ENCODE measurements at regions not wholly inside any gene's neighbourhood (a gene's known extent, or its start where the extent isn't known, plus 50 kb on each side); places are given as distances from the start of the nearest gene placed in this dataset.

DNA sequence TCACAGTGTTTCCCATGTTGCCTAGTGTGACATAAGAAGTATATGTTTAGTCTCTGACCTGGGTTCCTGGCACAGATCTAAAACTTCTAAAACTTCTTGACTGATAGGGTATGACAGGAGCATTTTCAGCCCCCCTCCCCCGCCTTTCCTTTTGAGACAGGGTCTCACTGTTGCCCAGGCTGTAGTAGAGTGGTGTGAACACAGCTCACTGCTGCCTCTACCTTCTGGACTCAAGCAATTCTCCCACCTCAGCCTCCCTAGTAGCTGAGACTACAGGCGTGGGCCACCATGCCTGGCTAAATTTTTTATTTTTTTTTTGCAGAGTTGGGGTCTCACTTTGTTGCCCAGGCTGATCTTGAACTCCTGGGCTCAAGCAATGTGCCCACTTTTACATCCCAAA is 421.1 kb upstream of the RGS6 start:
- DNase-seq, result no peak

DNA sequence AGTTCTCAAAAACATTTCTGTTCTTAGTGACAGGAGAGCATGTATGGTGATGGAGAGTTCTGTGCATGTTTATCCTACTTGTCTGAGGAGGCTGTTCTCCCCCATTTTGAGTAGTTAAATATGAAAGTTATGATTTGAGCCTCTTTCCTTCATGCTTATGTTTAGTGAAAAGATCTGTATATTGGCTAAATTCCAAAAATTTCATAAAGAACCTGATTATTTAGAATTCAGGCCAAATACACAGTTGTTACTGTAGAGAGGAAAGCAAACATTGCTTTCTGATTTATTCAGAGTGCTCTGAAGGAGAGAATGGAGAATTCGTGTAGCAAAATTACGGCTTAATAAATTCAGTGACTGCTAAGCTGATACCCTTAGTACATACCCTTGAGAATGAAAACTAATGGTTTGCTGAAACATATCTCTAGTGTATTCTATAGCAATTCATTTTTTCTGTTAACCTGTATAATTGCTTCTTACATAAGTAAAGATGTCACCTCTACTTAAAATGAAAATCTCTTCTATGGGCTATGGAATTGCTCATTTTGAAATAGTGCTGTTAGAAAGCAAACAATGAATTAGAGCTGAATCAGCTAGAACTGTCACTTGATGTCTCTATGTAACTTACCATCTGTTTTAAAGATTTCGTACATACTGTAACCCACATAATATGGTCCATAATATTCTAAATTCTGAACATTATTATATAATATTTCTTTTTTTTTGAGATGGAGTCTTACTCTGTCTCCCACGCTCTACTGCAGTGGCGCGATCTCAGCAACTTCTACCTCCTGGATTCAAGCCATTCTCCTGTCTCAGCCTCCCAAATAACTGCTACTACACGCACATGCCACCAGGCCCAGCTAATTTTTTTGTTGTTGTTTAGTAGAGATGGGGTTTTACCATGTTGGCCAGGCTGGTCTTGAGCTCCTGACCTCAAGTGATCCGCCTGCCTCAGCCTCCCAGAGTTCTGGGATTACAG is 417.0 kb upstream of the RGS6 start:
- DNase-seq, result no peak

DNA sequence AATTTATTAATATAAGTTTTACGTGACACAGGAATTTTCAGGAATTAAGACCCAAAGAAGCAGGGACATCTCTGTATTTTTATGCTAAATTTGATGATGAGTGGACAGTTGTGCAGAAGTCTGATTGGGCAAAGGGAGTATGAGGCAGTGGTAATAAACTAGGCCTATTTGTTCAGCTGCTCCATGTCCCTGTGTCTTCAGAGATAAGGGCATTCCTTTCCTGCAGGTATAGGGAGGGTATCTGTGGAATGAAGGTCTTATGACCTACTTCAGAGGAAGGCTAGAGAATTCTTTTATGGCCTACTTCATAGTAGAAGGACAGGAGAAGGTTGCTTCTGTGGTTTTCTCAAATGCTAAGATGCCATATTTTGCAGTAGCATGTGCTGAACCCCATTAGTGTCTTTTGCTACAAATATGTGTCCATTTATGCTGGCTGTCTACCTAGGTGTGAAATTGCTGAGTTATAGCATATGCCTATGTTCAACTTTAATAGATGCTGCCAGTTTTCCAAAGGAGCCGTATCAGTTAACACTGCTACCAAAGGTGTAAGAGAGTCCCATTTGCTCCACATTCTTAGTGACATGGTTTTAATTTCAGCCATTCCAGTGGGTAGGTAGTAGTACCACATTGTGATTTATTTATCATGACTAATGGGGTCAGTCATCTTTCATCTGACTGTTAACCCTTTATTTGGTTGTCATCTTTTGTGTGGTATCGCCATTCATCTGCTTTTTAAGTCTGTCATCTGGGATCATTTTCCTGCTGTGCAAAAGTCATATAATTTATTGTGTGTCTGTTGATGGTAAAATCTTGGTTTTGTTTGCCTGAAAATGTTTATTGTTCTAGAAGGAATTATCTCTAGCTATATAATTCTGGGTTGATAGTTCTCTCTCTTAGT is 410.7 kb upstream of the RGS6 start:
- no peak for DNase-seq

DNA sequence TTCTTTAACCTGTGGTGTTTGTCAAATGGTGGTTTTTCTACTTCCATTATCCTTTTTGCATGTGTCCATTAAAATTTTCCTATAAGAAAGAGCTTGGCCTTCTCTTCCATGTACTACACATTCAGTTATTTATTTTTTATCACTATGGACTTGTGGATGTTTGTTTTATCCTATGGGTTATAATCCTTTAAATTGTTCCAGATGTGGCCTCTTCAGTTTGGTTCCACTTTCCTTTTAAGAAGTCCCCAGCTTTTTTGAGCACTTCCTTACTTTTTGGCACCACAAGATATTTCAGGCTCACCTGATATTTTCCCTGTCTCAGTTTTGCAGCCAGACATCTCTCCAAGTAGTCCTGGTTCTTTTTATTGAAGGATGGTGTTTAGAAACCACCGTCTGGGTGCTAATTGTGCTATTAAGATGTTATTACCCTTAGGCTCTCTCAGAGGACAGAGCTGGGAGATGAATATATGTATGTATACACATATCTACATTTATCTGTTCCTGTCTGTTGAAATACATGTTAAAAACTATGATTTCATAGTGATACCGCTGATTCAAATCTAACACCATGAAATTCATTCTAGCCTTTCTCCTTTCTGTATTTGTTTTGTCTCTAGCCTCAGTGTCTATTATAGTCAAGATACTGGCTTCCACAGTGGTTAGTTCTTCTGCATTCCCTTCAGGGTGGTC is 408.5 kb upstream of the RGS6 start:
- no peak for DNase-seq

DNA sequence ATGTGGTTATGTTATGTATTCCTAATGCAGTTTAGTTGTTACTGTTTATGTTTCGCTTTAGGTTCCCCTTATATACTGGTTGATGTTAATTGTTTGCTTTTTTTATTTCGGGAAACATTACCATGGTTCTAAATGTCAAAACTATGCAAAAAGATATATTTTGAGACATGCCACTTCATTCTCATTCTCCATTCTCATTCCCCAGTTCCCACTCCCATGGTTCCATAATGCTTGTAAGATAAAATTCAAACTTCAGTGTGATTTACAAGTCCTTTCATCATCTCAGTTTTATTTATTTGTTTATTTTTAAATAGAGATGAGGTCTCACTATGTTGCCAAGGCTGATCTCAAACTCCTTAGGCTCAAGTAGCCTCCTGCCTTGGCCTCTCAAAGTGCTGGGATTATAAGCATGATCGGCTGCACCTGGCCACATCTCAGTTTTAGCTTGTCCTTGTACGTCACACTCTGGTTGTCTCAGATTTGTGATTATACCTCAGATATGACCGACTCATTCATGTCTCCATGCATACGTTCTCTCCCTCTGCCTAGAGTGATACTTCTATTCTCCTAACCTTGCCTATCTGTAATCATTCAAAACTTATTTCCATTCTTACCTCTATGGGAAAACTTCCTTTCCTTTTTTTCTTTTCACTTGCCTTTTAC is 407.8 kb upstream of the RGS6 start:
- DNase-seq, result no peak

DNA sequence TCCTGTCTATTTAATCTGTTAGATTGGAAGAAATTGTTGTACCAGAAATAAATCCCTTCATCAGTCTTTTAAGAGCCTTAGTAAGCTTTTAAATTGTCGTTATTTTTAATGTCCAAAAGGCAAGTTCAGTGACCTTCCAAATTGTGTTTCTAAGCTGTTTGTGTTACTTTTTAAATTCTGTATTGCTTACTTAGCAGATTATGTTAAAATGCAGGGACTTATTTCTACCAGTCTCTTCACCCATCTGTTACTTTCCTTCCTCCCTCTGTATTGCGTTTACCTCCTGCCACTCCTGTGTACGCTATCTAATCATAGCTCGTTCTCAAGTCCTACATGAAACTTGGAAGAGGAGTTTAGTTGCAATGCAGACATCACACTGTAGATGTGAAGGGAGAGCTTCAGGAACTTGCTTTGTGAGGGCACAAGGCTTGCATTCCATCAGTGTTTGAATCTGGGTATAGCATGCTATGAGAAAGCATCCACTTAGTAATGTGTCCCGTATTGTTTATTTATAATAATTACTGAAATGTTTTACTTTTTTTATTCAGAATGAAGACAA is 406.5 kb upstream of the RGS6 start:
- no peak for DNase-seq

DNA sequence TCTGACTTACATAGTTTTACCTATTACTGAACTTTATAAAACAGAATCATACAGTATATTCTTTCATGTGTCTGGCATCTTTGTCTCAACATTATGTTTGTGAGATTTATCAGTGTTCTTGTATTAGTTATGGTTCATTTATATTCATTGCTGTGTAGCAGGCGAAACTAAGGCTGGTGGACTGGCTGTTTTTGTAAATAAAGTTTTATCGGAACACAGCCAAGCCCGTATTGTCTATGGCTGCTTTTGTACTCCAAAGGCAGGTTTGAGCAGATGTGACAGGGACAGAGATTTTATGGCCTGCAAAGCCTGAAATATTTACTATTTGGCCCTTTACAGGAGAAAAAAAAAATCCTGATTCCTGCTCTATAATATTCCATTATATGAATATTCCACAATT is 405.8 kb upstream of the RGS6 start:
- DNase-seq, result no peak

DNA sequence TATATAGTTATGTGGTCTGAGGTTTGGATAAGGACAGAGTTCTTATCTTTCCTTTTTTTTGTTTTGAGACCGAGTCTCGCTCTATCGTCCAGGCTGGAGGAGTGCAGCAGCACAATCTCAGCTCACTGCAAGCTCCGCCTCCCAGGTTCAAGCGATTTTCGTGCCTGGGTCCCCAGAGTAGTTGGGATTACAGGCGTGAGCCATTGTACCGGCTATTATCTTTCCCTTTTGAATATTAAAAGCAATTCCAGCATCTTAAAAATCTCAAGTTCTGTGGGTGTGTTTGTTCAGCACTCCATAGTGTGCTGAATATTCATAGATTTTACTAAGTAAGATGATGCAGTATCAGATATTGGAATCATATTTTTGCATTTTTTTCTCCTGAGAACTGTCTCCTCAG is 404.4 kb upstream of the RGS6 start:
- no peak for DNase-seq

DNA sequence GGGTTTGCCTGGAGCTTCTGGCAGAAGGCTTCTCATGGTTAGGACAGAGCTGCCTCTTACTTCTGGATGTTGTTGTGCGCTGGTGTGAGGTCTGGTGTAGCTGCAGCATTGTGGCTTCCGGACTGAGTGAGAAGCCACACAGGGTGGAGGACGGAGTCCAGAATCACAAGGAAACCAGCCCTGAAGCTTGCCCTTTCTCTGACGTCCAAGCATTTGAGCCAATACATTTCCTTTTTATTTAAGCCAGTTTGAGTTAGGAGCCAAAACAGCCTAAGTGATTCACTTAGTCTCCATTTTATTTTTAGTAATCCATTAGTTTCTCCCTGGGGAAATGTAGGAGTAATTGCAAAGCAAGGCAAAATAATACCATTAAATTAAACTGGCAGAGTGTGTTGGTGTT is 402.4 kb upstream of the RGS6 start:
- DNase-seq, result peak; percentile 73

DNA sequence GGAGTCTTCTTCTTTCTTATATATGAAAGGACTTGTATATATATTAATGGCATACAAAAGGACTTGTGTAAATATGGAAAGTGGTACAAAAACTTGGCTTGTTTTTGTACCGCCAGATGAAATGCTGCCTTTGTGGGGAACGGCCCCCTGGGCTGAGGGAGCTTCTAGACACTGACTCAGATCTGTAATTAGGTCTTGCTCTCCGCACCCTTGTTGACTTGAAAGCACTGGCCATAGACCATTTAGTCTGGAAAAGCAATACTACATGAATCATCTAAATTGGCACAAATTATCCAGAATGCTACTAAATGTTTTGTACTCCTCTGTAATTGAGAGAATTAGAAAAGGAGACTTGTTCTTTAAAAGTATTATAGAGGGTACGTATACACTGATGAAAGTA is 399.9 kb upstream of the RGS6 start:
- DNase-seq, result no peak

DNA sequence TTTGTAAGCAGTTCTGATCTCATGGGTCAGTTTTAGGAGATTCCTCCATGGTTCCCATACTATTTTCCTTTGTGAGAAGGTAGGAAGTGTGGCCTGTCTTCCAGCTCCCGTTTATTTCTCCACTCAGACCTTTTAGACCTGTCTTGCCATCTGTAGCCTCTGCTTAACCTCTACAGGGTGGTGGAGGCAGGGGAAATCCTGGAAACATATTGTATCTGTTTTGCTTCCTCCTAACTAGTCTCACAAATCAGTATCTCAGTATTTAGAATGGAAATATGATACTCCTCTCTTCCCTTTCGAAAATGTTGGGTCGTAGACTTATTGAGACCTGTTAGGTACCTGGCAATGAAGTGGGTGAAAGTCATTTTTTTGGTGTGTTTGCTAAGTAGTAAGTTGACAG is 399.4 kb upstream of the RGS6 start:
- no peak for DNase-seq

DNA sequence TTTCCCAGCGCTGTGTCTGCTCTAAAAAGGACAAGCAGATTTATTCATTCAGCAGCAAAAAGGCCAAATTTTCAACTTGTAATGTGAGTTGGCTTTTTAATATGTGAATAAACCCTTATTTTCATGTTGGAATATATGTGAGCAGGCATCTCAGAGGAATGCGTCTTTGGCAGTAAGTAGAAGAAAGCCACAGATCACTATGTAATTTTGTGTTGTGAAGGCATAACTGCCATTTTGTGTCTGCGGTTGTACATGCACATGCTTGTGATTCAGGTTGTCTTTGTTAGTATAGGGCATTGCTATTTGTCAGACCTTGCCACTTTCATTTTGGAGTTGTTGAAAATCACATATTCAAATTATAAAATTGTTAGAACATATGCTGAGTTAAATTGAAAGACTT is 398.8 kb upstream of the RGS6 start:
- no peak for DNase-seq

DNA sequence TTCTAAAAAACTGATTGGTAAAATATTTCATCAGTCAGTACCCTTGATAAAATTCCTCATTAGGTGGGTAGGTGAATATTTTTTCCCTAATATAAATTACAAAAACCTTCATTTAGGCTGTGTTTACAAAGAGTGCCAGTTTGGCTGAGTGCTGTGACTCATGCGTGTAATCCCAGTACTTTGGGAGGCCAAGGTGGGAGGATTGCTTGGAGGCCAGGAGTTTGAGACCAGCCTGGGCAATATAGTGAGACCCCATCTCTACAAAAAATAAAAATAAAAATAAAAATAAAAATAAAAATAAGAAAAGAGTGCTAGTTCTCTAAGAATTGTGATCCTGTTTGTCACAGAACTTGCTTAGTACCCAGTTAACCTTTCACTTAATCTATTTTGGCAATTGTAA is 398.4 kb upstream of the RGS6 start:
- DNase-seq, result no peak

DNA sequence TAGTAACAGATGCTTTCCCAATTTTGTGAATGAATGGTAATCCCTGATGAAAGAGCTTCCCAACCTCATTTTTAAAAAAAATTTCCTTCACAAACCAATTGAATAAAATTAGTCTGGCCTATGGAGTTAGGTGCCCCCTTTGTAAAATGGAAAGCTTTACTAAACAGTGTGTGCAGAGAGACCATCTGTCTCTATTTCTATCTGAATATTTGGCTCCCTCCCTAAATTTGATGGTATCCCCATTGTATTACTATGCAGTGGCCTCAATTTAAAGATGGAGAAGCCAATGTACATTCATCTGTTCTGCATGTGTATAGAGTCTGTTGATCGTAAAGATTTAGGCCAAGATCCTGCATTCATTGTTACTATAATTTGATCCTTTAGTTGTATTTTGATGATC is 397.7 kb upstream of the RGS6 start:
- no peak for DNase-seq

DNA sequence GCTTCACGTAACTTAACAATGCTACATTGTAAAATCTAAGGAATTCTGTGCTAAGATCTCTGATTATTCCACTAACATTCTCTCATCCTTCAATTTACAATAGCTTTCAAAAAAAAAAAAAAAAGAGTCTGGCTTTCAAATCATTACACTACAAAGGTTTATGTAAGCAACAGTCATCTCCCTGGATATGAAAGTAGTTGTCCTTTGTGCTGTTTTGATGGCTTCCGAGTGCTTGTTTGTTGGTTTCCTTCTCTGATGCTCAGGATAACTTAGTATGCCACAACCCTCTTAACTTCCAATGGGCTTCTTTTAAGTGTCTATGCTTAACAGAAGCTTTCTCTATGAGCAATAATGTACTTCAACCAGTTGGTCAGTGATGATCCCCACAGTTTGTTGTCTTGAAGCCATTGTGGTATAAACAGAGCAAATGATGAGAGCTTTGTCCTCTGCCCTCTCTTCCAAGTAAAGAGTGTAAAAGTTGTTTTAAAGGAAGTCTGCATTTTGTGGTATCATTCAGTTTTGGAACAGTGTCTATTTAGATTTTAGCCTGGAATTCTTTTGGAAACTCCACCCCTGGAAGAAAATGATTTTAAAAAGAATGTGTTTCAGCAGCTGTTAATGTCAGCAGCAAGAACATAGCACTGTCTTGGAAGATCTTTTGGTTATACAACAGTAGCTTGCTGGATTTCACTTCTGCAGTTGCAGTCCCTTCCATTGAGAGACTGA is 396.1 kb upstream of the RGS6 start:
- no peak for DNase-seq

DNA sequence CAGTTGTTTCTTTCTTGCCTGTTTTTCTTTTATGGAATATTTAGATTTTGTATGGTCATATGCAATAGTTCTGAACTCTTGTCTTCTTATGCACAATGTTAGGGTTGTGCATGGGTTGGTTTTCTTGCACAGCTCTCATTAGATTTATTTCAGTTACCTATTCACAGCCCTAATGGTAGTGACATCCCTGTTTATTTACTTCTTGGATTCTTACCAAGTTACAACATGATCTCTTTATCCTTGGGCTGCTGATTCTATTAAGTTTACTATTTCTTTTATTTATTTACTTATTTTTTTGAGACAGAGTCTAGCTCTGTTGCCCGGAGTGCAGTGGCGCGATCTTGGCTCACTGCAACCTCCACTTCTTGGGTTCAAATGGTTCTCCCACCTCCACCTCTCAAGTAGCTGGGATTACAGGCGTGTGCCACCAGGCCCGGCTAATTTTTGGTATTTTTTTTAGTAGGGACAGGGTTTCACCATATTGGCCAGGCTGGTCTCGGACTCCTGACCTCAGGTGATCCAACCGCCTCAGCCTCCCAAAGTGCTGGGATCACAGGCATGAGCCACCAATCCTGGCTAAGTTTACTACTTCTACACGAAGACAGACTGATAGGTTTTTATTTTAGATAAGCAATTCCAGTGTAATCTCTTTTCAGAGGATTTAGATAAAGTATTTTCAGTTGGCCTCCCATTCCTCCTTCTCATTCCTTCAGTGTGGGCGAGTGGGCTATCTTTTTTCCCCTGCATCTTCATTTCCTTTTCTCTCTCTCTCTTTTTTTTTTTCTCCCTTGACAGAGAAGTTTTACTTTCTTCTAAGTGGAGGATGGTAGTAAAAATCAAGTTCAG is 395.1 kb upstream of the RGS6 start:
- DNase-seq, result no peak

DNA sequence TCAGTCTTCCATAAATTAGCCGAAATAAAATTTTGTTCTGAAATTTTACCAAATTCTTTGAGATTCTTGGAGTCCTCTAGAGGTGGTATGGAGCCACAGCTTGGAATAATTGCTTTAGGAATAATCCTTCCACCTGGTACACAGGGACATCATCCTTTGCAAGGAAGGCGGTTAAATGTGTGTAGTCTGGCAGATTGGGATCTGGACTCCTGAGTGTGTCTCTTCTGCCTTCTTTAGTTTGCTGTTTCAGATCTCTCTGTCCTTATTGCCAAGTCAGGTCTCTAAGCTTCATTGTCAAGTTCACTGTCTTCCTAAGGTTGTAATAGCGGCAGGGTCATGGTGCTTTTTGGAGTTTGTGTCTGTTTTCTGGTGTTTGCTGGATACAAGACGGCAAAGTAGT is 393.9 kb upstream of the RGS6 start:
- DNase-seq, result no peak

DNA sequence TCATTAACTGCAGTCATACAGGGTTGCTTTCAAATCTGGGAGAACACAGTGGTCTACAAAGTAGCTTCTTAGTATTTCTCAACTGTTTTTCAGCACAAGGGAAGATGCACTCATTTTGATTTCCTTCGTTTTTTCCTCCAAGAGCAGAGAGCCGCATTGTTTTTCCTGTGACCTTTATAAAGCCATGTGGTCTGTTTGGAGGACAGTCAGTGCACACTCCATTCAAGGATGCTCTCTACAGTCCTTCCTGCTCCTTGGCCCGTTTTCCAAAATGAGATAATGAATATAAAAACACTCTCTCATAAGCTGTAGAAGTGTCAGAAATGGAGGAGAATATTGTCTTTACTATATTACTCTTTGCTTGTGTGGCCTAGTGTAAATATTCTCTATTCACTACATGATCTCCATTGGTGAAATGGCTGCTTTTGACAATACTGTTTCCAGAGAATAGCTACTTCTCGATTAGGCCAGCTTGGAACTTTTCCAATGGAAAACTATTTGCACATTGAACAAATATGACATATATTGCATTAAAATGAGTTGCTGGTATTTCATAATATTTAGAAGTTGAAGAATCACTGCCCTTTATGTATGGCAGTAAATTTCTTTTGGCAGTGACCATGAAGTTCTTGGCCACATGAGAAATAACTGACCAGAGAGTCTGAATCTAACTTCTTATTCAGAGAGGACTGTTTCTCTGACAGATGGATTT is 393.1 kb upstream of the RGS6 start:
- DNase-seq, result no peak

DNA sequence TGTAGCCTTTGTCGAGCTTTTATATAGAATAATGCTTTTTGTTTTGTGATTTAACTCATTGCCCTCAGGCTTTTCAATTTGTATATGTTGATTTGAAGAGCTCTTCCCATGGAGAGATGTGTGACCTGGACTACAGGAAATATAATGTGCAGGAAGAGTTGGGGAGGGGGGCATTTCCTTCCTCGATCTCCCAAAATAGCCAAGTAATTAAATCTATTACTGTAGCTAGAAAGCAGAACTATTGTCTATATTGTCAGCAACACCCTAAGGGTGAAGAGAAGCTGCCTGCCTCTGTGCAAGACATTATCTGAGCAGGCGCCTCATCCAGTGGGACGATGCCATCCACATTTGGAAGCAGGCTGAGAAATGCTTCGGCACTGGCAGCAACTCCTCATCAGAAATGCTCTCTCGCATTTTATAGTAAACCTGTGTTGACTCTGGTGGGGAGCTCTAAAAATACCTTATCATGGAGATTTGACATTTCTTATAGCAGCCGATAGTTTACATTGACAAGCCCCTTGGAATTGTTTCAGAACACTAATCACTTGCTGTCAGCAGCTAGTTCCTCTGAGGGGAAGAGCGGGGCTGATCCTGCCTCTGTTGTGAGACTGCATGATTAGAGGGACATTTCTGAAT is 392.5 kb upstream of the RGS6 start:
- DNase-seq, result no peak

DNA sequence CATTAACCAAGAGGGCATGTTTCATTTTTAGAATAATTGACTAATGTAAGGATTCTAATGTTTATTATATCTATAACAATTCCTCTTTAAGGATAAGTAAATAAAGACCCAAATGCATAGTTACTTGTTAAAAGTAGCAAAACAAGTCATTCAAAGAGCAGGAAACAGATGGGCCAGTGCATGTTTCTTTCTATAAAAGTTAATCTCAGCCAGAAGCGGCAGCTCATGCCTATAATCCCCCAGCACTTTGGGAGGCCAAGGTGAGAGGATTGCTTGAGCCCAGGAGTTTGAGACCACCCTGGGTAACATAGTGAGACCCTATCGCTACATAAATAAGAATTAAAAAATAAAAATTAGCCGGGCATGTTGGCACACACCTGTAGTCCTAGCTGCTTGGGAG is 391.0 kb upstream of the RGS6 start:
- DNase-seq, result no peak
